ENCODE measurements at regions not wholly inside any gene's neighbourhood (a gene's known extent, or its start where the extent isn't known, plus 50 kb on each side); places are given as distances from the start of the nearest gene placed in this dataset.

- no peak for ATAC-seq
Observed at GRCh38 chr5:82387001-82387818, 109.1 kb upstream of the RPS23 start.

GRCh38 chr5:82386576-82386975 is 108.4 kb upstream of the RPS23 start:
- ATAC-seq = no peak

DNA sequence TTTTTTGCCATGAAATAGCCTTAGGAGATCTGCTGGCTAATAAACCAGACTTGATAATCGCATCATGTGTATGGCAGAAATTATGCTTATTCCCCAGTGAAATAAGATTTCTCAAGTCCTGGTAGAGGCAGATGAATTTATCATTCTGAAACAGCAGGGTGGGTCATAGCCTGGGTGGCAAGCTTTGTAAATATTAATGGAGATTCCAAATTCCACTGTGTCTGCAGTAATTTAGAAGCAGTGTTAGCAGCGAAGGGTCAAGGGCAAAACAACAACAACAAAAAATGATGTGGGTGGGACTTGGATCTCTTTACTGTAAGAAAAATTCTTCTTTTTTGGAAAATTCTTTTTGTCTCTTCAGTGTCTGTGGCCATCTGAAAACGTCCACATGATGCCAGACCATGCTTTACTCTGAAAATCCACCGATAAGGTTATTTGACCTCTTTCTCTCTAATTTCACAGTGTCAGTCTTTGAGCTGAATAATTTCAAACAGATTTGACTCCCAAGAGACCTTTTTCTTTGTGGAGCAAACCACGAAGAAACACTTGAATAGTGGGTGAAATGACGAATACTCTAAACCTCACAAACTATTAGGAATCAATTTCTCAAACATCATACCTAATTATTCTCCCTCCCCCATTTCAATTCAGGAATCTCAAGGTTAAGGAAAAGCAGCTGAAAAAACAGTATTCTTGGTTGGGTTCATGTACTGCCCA is 106.0 kb upstream of the RPS23 start:
- no peak for ATAC-seq

DNA sequence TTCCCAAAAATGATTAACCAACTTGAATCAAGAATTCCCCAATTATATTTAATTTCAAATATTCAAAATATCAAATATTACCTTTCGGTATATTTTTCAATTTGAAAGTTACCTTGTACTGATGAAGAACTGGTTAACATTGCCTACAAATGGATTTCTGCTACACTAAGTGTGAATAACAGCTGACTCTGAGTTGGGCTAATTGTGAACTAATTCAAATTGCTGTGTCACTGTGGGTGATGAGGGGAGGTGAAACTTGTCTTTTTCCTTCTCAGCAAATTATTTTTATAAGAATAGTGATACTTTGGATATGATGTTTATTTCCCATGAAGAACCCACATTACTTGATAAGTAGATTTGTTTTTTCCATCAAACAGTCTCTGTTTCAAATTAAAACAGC is 103.4 kb upstream of the RPS23 start:
- no peak for ATAC-seq

- no peak for ATAC-seq
Observed at GRCh38 chr5:82376307-82376706, 98.2 kb upstream of the RPS23 start.

GRCh38 chr5:82375488-82376244 is 97.5 kb upstream of the RPS23 start:
- ATAC-seq = no peak

DNA sequence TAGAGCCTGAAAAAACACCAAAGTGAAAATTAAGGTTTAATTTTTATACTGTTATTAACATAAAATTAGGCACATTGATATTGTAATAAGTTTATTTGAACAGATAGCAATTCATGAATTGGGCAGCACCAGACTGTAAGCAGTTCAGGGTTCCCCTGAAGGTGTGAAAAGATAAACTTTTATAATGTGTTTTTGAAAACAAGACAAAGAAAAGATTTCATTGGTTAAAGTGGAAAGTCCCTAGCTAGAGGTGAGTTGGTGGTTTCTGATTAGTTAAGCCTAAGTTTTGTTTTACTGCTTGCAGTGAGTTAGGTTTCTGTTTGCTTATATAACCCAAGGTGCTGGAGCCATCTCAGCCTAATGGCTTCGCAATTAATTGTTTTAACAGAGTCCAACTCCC is 96.5 kb upstream of the RPS23 start:
- peak in 1 of 2 donors; percentile 27 for ATAC-seq

DNA sequence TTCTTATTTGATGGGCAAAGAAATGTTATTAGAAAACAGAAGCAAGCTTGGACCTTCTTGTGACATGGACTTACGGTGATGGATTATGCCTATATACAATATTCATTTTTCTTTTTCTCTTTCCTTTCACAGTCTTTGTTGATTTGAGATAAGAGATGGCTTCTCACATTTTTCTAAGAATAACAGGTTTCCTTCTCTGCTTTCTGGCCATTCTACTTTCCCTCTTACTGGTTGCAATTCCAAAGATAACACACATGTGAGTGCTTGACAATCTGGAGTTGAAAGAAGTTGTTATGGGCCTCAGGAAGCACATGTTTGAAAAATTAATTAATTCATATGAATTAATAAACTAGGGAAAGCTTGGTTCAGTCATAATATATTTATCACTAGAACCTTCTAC is 89.8 kb upstream of the RPS23 start:
- no peak for ATAC-seq

GRCh38 chr5:82365744-82366228 is 87.6 kb upstream of the RPS23 start:
- peak; percentile 78 to 79 for ATAC-seq

DNA sequence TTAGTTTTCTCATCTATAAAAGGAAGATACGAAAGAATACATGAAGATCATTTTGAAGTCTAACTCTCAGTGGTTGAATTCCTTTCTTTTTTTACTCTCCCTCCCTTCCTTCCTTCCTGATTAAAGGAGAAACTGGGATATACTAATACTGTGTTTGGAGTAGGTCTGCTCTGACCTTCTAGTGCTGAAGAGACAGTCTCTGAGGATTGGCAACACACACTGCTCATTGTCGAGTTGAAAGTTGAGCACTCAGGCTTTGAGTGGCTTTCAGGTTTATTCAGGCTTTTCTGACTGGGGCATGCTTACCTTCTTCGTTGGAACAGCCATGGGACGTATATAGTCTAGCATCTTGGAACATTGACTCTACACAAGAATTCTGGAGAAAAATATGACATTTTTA is 86.9 kb upstream of the RPS23 start:
- no peak for ATAC-seq

GRCh38 chr5:82364497-82364896 is 86.3 kb upstream of the RPS23 start:
- ATAC-seq = no peak

GRCh38 chr5:82363524-82363923 is 85.4 kb upstream of the RPS23 start:
- no peak for ATAC-seq

- no peak for ATAC-seq
Observed at GRCh38 chr5:82362636-82363035, 84.5 kb upstream of the RPS23 start.

- no peak for ATAC-seq
Observed at GRCh38 chr5:82360022-82360421, 81.9 kb upstream of the RPS23 start.

DNA sequence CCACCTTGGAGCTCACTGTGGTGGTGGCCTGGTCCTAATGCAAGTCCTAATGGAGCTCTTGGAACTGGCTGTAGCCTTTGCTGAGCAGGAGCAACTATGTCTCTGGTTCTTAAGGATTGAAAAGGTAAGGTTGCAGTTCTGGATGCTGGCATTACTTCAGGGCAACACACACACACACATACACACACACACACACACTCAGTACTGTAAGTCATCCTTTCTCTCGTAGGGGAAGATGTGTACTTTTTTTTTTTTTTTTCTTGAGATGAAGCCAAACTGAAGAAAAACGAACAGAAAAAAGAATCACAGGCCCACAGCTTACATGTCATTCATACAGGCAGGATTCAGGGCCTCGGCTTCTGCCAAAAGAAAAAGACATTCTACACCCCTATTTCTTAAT is 81.1 kb upstream of the RPS23 start:
- ATAC-seq = no peak

GRCh38 chr5:82358457-82358856 is 80.3 kb upstream of the RPS23 start:
- ATAC-seq = no peak

DNA sequence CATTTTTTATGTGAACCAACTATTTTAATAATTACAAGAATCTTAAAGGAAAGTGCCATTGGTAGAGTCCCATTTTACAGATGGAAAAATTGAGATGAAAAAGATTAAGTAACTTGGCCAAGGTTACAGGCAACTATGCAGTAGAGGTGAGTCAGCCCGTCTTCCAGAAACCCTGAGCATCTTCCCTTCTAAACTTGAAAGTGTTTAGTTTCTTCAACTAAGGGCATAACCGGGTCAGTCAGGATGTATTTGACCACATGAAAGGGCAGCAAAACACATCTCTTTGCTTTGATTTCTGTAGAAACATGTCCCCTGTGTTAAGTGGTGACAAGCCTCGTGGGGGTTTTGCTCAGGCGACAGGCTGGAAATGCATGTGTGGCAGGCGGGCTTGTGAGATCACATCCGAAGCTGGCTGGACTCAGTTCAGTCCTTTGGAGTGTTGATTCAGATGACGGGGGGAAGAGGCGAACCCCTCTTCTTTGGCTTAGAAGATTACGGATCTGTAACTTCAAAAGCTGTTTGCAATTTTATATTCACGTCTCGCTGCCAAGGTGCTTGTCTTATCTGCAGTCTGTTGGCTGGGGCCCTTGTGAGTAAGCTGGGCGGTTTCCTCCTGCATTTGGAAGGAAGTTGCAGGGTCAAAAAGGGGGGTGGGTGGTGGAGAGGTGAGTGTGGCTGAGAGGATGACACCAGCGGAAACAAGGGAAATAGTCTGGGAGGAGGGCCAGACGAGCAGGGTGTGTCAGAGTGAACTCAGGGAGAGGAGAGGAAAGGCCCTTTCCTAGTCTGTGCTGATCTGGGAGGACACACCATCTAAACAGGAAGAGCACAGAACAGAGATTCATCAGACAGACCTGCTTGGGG is 78.9 kb upstream of the RPS23 start:
- ATAC-seq = peak; percentile 71 to 75

GRCh38 chr5:82356021-82356420 is 77.9 kb upstream of the RPS23 start:
- no peak for ATAC-seq

DNA sequence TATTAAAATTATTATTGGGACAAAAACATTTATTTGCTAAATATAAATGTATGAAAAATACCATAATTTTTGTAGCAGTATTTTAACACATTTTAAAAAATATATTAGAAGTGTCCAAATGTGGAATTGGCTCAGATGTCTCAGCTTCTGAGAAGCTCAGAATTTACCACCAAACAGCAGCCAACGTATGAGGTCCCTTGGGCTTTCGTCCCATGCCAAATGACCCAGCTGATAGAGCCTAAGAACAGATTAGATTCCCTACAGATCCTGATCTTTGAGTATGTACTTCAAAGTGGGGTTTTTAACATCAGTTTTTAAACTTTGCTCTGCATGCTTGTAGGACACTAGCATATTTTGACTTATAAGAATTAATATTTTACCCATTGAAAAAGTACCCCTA is 77.3 kb upstream of the RPS23 start:
- no peak for ATAC-seq

DNA sequence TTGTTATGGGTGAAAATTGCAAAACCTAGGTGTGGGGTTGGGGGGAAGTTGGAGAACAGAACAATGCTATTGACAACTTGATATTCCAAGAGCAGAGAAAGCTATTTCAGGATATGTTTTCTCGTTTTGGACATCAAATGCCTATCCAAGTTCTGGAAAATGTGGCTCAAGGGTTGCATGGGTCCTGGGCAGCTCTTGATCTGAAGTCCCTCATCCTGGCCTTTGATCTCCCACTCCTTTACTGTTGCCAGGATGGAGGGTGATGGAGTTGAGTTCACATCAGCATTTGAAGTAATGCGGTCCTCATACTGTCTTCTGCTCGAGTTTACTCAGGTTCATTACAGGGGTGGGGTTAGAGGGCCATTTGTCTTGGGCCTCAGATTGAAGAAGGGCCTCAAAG is 76.9 kb upstream of the RPS23 start:
- no peak for ATAC-seq

GRCh38 chr5:82354543-82354942 is 76.4 kb upstream of the RPS23 start:
- no peak for ATAC-seq

- ATAC-seq = no peak
Observed at GRCh38 chr5:82353522-82353921, 75.4 kb upstream of the RPS23 start.

All from activated CD4-positive, CD25-positive, alpha-beta regulatory T cell treated with anti-CD3 and anti-CD28 coated beads, Interleukin-2, amount 50 U/mL, for 24 hours (primary cell).